ENCODE measurements at regions not wholly inside any gene's neighbourhood (a gene's known extent, or its start where the extent isn't known, plus 50 kb on each side); places are given as distances from the start of the nearest gene placed in this dataset.
A peak's percentile ranks its signal among the peaks of the same experiment; 100 is the strongest.

DNA sequence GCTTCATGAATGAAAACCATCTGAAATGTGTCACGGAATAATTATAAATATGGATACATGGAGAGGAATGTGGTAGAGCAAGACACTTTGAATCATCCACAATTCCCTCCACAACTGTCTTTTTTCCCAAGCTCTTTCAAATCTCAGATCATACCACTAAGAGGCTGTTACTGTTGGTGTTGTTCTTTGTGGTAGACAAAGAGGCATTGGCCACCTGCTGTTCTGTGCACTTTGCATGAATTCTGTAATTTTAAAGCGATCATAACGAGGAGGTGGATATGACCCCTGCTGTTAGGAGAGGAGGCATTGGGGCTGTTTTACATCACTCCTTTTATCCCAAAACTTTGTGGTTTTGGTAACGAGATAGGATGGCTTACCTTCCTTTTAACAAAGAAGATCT, 141.2 kb upstream of the KLF6 start:
- no peak overlapping the region for H3K4me3 ChIP-seq (ENCODE audit: low read depth in 2 of 2, low read length in 2 of 2)
- no peaks in the 10 kb centered on the region for H3K36me3 ChIP-seq (ENCODE audit: control insufficient read depth, insufficient read depth, low read length)
- DNase-seq (ENCODE audit: low read depth, low spot score): no peak
- H3K27me3 ChIP-seq (ENCODE audit: control insufficient read depth, insufficient read depth, low read length): no peaks in the 10 kb centered on the region
- no TSS peak for BruUV-seq (replicated peaks)
- H3K4me1 ChIP-seq (ENCODE audit: control insufficient read depth, insufficient read depth, low read length): peaks cover 11% of the 10 kb centered on the region
- CTCF ChIA-PET: no interaction called here
- no peak for ATAC-seq
- no peak for TF ChIP-seq TCF7L2 (IDR thresholded peaks at IDR 0.05; ENCODE audit: low read depth, low read length)
- peak overlapping the region; percentile 95 for H3K27ac ChIP-seq (ENCODE audit: low read length)
- POLR2A ChIA-PET: interaction anchor here (0.6 kb wide), 1 partner anchor 37 kb away, joined by 3 read pairs; no protein-coding TSS in a partner anchor
- H3K9me3 ChIP-seq (ENCODE audit: control insufficient read depth, insufficient read depth, low read depth, low read length): peaks cover 2% of the 10 kb centered on the region; the same call in 1 of the 2 replicates
- intact Hi-C loops (cut with micrococcal nuclease; ENCODE audit: unreplicated experiment) (no loop called here), in situ Hi-C loops (cut with HindIII; ENCODE audit: low pct_unique_long_range_greater_than_20kb, low sequenced_read_pairs) (no loop called here)

DNA sequence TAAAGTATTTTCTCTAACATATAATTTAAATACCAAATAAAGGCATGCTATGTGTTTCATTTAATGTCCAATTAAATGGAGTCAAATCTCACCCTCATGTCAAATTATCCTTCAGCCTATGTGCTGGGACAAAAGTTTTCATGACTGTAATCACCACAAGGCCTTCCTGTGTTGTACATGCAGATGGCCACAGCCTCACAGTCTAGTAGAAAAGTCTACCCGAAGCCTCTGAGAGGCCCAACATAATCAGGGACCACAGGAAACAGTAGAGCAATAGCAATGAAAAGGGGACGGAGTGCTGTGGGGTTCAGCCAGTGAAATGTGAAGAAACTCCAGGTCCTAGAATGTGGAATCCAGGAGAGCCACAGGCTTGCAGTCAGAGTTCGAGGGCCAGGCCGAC, 140.2 kb upstream of the KLF6 start:
- Histone ChIP-seq H3K36me3 (ENCODE audit: control insufficient read depth, insufficient read depth, low read length) (no peaks in the 10 kb centered on the region), H3K27ac (ENCODE audit: low read length) (peak overlapping the region; percentile 95), H3K27me3 (ENCODE audit: control insufficient read depth, insufficient read depth, low read length) (no peaks in the 10 kb centered on the region), H3K9me3 (ENCODE audit: control insufficient read depth, insufficient read depth, low read depth, low read length) (peaks cover 2% of the 10 kb centered on the region; the same call in 1 of the 2 replicates), H3K4me1 (ENCODE audit: control insufficient read depth, insufficient read depth, low read length) (peaks cover 11% of the 10 kb centered on the region), H3K4me3 (ENCODE audit: low read depth in 2 of 2, low read length in 2 of 2) (no peak overlapping the region)
- POLR2A ChIA-PET: no interaction called here
- BruUV-seq (replicated peaks): no TSS peak
- in situ Hi-C loops (cut with HindIII; ENCODE audit: low pct_unique_long_range_greater_than_20kb, low sequenced_read_pairs): no loop called here
- no peak for DNase-seq (ENCODE audit: low read depth, low spot score)
- no peak for ATAC-seq
- CTCF ChIA-PET: no interaction called here
- no peak for TF ChIP-seq SIN3A (IDR thresholded peaks at IDR 0.05; ENCODE audit: borderline replicate concordance, insufficient read depth, low read depth, low read length)
- no peak for TF ChIP-seq POLR2AphosphoS5 (IDR thresholded peaks at IDR 0.05; ENCODE audit: low read depth, low read length)
- TF ChIP-seq, protein P1, sequence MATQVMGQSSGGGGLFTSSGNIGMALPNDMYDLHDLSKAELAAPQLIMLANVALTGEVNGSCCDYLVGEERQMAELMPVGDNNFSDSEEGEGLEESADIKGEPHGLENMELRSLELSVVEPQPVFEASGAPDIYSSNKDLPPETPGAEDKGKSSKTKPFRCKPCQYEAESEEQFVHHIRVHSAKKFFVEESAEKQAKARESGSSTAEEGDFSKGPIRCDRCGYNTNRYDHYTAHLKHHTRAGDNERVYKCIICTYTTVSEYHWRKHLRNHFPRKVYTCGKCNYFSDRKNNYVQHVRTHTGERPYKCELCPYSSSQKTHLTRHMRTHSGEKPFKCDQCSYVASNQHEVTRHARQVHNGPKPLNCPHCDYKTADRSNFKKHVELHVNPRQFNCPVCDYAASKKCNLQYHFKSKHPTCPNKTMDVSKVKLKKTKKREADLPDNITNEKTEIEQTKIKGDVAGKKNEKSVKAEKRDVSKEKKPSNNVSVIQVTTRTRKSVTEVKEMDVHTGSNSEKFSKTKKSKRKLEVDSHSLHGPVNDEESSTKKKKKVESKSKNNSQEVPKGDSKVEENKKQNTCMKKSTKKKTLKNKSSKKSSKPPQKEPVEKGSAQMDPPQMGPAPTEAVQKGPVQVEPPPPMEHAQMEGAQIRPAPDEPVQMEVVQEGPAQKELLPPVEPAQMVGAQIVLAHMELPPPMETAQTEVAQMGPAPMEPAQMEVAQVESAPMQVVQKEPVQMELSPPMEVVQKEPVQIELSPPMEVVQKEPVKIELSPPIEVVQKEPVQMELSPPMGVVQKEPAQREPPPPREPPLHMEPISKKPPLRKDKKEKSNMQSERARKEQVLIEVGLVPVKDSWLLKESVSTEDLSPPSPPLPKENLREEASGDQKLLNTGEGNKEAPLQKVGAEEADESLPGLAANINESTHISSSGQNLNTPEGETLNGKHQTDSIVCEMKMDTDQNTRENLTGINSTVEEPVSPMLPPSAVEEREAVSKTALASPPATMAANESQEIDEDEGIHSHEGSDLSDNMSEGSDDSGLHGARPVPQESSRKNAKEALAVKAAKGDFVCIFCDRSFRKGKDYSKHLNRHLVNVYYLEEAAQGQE (IDR thresholded peaks at IDR 0.05; ENCODE audit: insufficient read depth in 1 of 2, low read depth in 2 of 2, low read length in 1 of 2): no peak
- no peak for TF ChIP-seq TCF7L2 (IDR thresholded peaks at IDR 0.05; ENCODE audit: low read depth, low read length)
- TF ChIP-seq, protein P2, sequence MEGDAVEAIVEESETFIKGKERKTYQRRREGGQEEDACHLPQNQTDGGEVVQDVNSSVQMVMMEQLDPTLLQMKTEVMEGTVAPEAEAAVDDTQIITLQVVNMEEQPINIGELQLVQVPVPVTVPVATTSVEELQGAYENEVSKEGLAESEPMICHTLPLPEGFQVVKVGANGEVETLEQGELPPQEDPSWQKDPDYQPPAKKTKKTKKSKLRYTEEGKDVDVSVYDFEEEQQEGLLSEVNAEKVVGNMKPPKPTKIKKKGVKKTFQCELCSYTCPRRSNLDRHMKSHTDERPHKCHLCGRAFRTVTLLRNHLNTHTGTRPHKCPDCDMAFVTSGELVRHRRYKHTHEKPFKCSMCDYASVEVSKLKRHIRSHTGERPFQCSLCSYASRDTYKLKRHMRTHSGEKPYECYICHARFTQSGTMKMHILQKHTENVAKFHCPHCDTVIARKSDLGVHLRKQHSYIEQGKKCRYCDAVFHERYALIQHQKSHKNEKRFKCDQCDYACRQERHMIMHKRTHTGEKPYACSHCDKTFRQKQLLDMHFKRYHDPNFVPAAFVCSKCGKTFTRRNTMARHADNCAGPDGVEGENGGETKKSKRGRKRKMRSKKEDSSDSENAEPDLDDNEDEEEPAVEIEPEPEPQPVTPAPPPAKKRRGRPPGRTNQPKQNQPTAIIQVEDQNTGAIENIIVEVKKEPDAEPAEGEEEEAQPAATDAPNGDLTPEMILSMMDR (IDR thresholded peaks at IDR 0.05): no peak
- intact Hi-C loops (cut with micrococcal nuclease; ENCODE audit: unreplicated experiment): no loop called here

DNA sequence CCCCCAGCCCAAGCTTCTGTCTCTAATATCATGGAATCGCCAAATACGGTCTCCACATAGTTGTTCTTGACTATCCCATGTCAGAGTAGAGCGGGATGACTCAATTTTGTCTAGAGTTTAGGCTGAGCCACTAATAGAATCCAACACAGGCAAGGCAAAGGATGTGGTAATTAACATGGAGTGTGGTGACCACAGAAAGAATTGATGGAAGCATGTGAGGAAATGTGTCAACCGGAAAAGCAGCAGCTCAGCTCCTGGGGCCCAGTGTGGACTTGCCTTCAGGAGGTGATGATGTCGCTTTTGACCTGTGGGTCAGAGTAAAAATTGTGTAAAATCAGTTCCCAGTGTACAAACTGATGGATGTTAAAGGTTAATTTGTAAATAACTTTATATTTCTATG, 139.3 kb upstream of the KLF6 start:
- in situ Hi-C loops (cut with HindIII; ENCODE audit: low pct_unique_long_range_greater_than_20kb, low sequenced_read_pairs): no loop called here
- intact Hi-C loops (cut with micrococcal nuclease; ENCODE audit: unreplicated experiment): no loop called here
- no peak for DNase-seq (ENCODE audit: low read depth, low spot score)
- BruUV-seq (replicated peaks): no TSS peak
- POLR2A ChIA-PET: no interaction called here
- peaks cover 5% of the 10 kb centered on the region; the same call in 1 of the 2 replicates for H3K9me3 ChIP-seq (ENCODE audit: control insufficient read depth, insufficient read depth, low read depth, low read length)
- no peaks in the 10 kb centered on the region for H3K36me3 ChIP-seq (ENCODE audit: control insufficient read depth, insufficient read depth, low read length)
- CTCF ChIA-PET: no interaction called here
- peak overlapping the region; percentile 95 for H3K27ac ChIP-seq (ENCODE audit: low read length)
- H3K4me3 ChIP-seq (ENCODE audit: low read depth in 2 of 2, low read length in 2 of 2): no peak overlapping the region
- peaks cover 11% of the 10 kb centered on the region for H3K4me1 ChIP-seq (ENCODE audit: control insufficient read depth, insufficient read depth, low read length)
- TF ChIP-seq, protein P1 (IDR thresholded peaks at IDR 0.05; ENCODE audit: insufficient read depth in 1 of 2, low read depth in 2 of 2, low read length in 1 of 2): no peak
- TF ChIP-seq TCF7L2 (IDR thresholded peaks at IDR 0.05; ENCODE audit: low read depth, low read length): no peak
- TF ChIP-seq SIN3A (IDR thresholded peaks at IDR 0.05; ENCODE audit: borderline replicate concordance, insufficient read depth, low read depth, low read length): no peak
- TF ChIP-seq, protein P2 (IDR thresholded peaks at IDR 0.05): no peak
- TF ChIP-seq POLR2AphosphoS5 (IDR thresholded peaks at IDR 0.05; ENCODE audit: low read depth, low read length): no peak
- ATAC-seq: no peak
- no peaks in the 10 kb centered on the region for H3K27me3 ChIP-seq (ENCODE audit: control insufficient read depth, insufficient read depth, low read length)

Measured in Panc1 (cell line).